HepG2 (cell line): ENCODE measurements at regions not wholly inside any gene's neighbourhood (a gene's known extent, or its start where the extent isn't known, plus 50 kb on each side); places are given as distances from the start of the nearest gene placed in this dataset.

Source experiments
- ATAC-seq: fragments of 200-7000 bp; cut with Tn5 transposase; 3 replicates; pipeline ENCODE4 v1.9.1; 2020; ENCODE audit warnings: mild to moderate bottlenecking, moderate library complexity
- BruUV-seq: library from RNA; stranded (reverse); fragments of 400-500 nt; replicated peaks from 2 replicates; lab custom pipeline; 2021; lab: Mats Ljungman, UMichigan
- CTCF ChIA-PET: fragments of 300-600 bp; formaldehyde crosslinking; extraction: SDS; loops from one replicate; lab custom pipeline; 2021; ENCODE audit warnings: low total read pairs, inconsistent platforms, low intra/inter-chr PET ratio; lab: Yijun Ruan, JAX
- POLR2A ChIA-PET: fragments of 350-600 bp; sonication (Branson Sonifier 250); formaldehyde crosslinking; loops from one replicate; lab custom pipeline; 2020; ENCODE audit warnings: antibody characterized with exemption, inconsistent platforms; lab: Yijun Ruan, JAX
- DNase-seq: peaks from one replicate; pipeline ENCODE4 v3.0.0-alpha.2; 2015; ENCODE audit warnings: low spot score
- FAIRE-seq: peaks from 3 replicates; lab custom pipeline; 2011; peaks lifted over from hg19 to GRCh38; lab: Jason Lieb, UNC
- H2AFZ ChIP-seq: one replicate; pipeline ENCODE4 v1.6.1; 2011; ENCODE audit warnings: low read length, inconsistent platforms
- H3K27ac ChIP-seq: fragments of 300-600 bp; 3 replicates; pipeline ENCODE4 v1.8.0; 2011; ENCODE audit warnings: mixed run types, mild to moderate bottlenecking, mixed read lengths, low read length, inconsistent platforms; ENCODE audit not compliant: insufficient read depth; ENCODE audit errors: extremely low read length
- H3K27me3 ChIP-seq, 2 experiments: fragments of 200-600 bp in 1 of 2; 2 replicates in 1 of 2; 3 replicates in 1 of 2; pipeline versions ENCODE4 v1.6.0 to v1.8.0; 2011; ENCODE audit warnings: low read length in 2 of 2, mild to moderate bottlenecking in 2 of 2, moderate library complexity in 2 of 2, inconsistent platforms in 1 of 2; ENCODE audit not compliant: insufficient read depth in 2 of 2, control insufficient read depth in 1 of 2
- H3K36me3 ChIP-seq, 2 experiments: fragments of 200-600 bp in 1 of 2; replicated peaks in 1 of 2; 2 replicates in 1 of 2; 3 replicates in 1 of 2; pipeline versions ENCODE4 v1.5.1 to v1.8.0; 2011; ENCODE audit warnings: low read length in 2 of 2, inconsistent platforms in 1 of 2; ENCODE audit not compliant: insufficient read depth in 2 of 2, control insufficient read depth in 1 of 2
- H3K4me1 ChIP-seq: 2 replicates; pipeline ENCODE4 v1.5.1; 2012; ENCODE audit warnings: low read length, inconsistent platforms; ENCODE audit not compliant: insufficient read depth
- H3K4me2 ChIP-seq: 2 replicates; pipeline ENCODE4 v1.6.0; 2011; ENCODE audit warnings: low read depth, low read length, inconsistent platforms
- H3K4me3 ChIP-seq, 3 experiments: fragments of 200-600 bp in 1 of 3; sonication (generic), shearing (Covaris generic) in 1 of 3; replicated peaks in 1 of 3; 2 replicates each; pipeline ENCODE4 v1.5.1; 2011 to 2016; ENCODE audit warnings: low read length in 3 of 3, inconsistent platforms in 2 of 3, low read depth in 2 of 3, mild to moderate bottlenecking in 2 of 3, control low read depth in 1 of 3, mixed read lengths in 1 of 3; ENCODE audit not compliant: insufficient read depth in 1 of 3
- H3K79me2 ChIP-seq: one replicate; pipeline ENCODE4 v1.6.1; 2011; ENCODE audit warnings: low read length, inconsistent platforms; ENCODE audit not compliant: insufficient read depth
- H3K9ac ChIP-seq: 2 replicates; pipeline ENCODE4 v1.6.0; 2011; ENCODE audit warnings: mild to moderate bottlenecking, low read depth, low read length, inconsistent platforms; ENCODE audit not compliant: insufficient read depth
- H3K9me3 ChIP-seq: 2 replicates; pipeline ENCODE4 v1.5.1; 2012; ENCODE audit warnings: mild to moderate bottlenecking, low read length
- H4K20me1 ChIP-seq: 2 replicates; pipeline ENCODE4 v1.6.0; 2011; ENCODE audit warnings: inconsistent platforms, mild to moderate bottlenecking, low read length, moderate library complexity; ENCODE audit not compliant: insufficient read depth
- ATRX ChIP-seq: sonication (generic); formaldehyde crosslinking; IDR thresholded peaks from 2 replicates; pipeline ENCODE4 v1.4.0; 2020; ENCODE audit warnings: missing genetic modification reagents, borderline replicate concordance
- SMAD1 ChIP-seq: sonication (generic); formaldehyde crosslinking; IDR thresholded peaks from 2 replicates; pipeline ENCODE4 v1.4.0; 2020; ENCODE audit warnings: missing genetic modification reagents, low read depth, mild to moderate bottlenecking, borderline replicate concordance
- YEATS4 ChIP-seq: sonication (generic); formaldehyde crosslinking; IDR thresholded peaks from 2 replicates; pipeline ENCODE4 v1.4.0; 2020; ENCODE audit warnings: missing genetic modification reagents, borderline replicate concordance
- ZNF253 ChIP-seq: sonication (generic); formaldehyde crosslinking; IDR thresholded peaks from 2 replicates; pipeline ENCODE4 v1.8.0; 2022; ENCODE audit warnings: mild to moderate bottlenecking, missing genetic modification reagents, borderline replicate concordance
- ZNF672 ChIP-seq: sonication (generic); formaldehyde crosslinking; IDR thresholded peaks from 2 replicates; pipeline ENCODE4 v1.8.1; 2022; ENCODE audit warnings: missing genetic modification reagents
- WGBS: methylation state at CpG from one replicate; pipeline ENCODE4 v1.1.6; 2017; ENCODE audit warnings: low lambda C conversion rate; 5-methylcytosine and 5-hydroxymethylcytosine counted together
- in situ Hi-C: cut with HindIII; loops from 2 replicates; pipeline ENCODE4 v1.10.0; 2017; ENCODE audit warnings: low pct_unique_long_range_greater_than_20kb; ENCODE audit not compliant: extremely low pct_ligation_motif_present
- intact Hi-C: fragments of 100-400 bp; cut with micrococcal nuclease; formaldehyde crosslinking; loops from one replicate; pipeline ENCODE4 v1.10.0; 2022; ENCODE audit not compliant: unreplicated experiment
- TF ChIP-seq, protein P1 (sequence below): sonication (generic); formaldehyde crosslinking; IDR thresholded peaks from one replicate; pipeline ENCODE4 v1.5.1; 2020; ENCODE audit warnings: mild to moderate bottlenecking, missing genetic modification reagents; ENCODE audit errors: not compliant biosample characterization
- TF ChIP-seq, protein P2 (sequence below): sonication (generic); formaldehyde crosslinking; conservative IDR thresholded peaks from 2 replicates; pipeline ENCODE4 v1.4.0; 2020; ENCODE audit warnings: missing genetic modification reagents

DNA sequence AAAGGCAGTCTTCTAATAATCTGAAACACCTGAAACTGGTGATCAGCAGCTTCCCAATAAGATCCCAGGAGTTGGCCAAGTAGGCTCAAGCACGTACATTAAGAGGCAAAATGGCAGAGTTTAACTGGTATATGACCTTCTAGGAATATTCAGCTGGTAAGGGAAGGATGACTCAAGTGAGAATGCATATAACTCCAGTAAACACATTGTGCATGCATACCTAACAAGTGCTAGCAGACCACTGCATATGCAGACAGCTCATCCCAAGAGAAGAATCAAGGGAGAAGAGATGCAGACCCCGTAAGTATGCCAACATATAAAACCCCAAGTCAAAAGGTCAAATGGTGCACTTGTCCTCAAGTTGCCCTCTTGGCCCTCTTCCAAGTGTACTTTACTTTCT lies 73.0 kb upstream of the ZRANB2 start:
- WGBS = 0% methylated on average over 2 of the region's 2 CpGs
- ChIA-PET POLR2A (no interaction called here), CTCF (no interaction called here)
- TF ChIP-seq ZNF253 (CRISPR knock-in tag) (no peak), ATRX (CRISPR knock-in tag) (no peak), ZNF672 (no peak), SMAD1 (CRISPR knock-in tag) (no peak), YEATS4 (CRISPR knock-in tag) (no peak)
- TF ChIP-seq, protein P1, sequence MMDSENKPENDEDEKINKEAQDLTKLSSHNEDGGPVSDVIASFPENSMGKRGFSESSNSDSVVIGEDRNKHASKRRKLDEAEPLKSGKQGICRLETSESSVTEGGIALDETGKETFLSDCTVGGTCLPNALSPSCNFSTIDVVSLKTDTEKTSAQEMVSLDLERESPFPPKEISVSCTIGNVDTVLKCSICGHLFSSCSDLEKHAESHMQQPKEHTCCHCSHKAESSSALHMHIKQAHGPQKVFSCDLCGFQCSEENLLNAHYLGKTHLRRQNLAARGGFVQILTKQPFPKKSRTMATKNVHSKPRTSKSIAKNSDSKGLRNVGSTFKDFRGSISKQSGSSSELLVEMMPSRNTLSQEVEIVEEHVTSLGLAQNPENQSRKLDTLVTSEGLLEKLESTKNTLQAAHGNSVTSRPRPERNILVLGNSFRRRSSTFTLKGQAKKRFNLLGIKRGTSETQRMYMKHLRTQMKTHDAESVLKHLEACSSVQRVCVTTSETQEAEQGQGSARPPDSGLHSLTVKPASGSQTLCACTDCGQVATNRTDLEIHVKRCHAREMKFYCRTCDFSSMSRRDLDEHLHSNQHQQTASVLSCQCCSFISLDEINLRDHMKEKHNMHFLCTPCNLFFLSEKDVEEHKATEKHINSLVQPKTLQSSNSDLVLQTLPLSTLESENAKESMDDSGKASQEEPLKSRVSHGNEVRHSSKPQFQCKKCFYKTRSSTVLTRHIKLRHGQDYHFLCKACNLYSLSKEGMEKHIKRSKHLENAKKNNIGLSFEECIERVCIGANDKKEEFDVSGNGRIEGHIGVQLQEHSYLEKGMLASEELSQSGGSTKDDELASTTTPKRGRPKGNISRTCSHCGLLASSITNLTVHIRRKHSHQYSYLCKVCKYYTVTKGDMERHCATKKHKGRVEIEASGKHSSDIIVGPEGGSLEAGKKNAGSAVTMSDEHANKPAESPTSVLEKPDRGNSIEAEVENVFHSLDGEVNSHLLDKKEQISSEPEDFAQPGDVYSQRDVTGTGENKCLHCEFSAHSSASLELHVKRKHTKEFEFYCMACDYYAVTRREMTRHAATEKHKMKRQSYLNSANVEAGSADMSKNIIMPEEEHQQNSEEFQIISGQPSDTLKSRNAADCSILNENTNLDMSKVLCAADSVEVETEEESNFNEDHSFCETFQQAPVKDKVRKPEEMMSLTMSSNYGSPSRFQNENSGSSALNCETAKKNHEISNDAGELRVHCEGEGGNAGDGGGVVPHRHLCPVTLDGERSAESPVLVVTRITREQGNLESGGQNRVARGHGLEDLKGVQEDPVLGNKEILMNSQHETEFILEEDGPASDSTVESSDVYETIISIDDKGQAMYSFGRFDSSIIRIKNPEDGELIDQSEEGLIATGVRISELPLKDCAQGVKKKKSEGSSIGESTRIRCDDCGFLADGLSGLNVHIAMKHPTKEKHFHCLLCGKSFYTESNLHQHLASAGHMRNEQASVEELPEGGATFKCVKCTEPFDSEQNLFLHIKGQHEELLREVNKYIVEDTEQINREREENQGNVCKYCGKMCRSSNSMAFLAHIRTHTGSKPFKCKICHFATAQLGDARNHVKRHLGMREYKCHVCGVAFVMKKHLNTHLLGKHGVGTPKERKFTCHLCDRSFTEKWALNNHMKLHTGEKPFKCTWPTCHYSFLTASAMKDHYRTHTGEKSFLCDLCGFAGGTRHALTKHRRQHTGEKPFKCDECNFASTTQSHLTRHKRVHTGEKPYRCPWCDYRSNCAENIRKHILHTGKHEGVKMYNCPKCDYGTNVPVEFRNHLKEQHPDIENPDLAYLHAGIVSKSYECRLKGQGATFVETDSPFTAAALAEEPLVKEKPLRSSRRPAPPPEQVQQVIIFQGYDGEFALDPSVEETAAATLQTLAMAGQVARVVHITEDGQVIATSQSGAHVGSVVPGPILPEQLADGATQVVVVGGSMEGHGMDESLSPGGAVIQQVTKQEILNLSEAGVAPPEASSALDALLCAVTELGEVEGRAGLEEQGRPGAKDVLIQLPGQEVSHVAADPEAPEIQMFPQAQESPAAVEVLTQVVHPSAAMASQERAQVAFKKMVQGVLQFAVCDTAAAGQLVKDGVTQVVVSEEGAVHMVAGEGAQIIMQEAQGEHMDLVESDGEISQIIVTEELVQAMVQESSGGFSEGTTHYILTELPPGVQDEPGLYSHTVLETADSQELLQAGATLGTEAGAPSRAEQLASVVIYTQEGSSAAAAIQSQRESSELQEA (CRISPR knock-in tag) = no peak
- TF ChIP-seq, protein P2, sequence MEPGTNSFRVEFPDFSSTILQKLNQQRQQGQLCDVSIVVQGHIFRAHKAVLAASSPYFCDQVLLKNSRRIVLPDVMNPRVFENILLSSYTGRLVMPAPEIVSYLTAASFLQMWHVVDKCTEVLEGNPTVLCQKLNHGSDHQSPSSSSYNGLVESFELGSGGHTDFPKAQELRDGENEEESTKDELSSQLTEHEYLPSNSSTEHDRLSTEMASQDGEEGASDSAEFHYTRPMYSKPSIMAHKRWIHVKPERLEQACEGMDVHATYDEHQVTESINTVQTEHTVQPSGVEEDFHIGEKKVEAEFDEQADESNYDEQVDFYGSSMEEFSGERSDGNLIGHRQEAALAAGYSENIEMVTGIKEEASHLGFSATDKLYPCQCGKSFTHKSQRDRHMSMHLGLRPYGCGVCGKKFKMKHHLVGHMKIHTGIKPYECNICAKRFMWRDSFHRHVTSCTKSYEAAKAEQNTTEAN = no peak
- H3K9ac ChIP-seq = no peak overlapping the region
- no peaks in the 10 kb centered on the region for H3K27me3 ChIP-seq
- no peaks in the 10 kb centered on the region for H3K4me1 ChIP-seq
- DNase-seq (no peak), ATAC-seq (no peak), FAIRE-seq (no peak)
- H2AFZ ChIP-seq = no peak overlapping the region
- no peaks in the 10 kb centered on the region for H4K20me1 ChIP-seq
- no peak overlapping the region for H3K27ac ChIP-seq
- intact Hi-C loops = no loop called here
- in situ Hi-C loops = no loop called here
- peaks cover 54% of the 10 kb centered on the region for H3K9me3 ChIP-seq
- no peaks in the 10 kb centered on the region for H3K36me3 ChIP-seq
- H3K79me2 ChIP-seq = no peaks in the 10 kb centered on the region
- no peak overlapping the region for H3K4me2 ChIP-seq
- H3K4me3 ChIP-seq = no peak overlapping the region
- no TSS peak for BruUV-seq
